Loucy (cell line): ENCODE measurements at regions not wholly inside any gene's neighbourhood (a gene's known extent, or its start where the extent isn't known, plus 50 kb on each side); places are given as distances from the start of the nearest gene placed in this dataset.

ENCODE experiments used
- EZH2phosphoT487 ChIP-seq: fragments of 200-600 bp; IDR thresholded peaks from 2 replicates; pipeline ENCODE4 v1.6.1; 2018; ENCODE audit warnings: antibody characterized with exemption, mild to moderate bottlenecking, moderate library complexity, borderline replicate concordance
- TF ChIP-seq, protein P1 (sequence below): fragments of 200-600 bp; sonication (generic); conservative IDR thresholded peaks from 2 replicates; pipeline ENCODE4 v1.5.1; 2014; ENCODE audit warnings: mild to moderate bottlenecking, antibody characterized with exemption, low read length

DNA sequence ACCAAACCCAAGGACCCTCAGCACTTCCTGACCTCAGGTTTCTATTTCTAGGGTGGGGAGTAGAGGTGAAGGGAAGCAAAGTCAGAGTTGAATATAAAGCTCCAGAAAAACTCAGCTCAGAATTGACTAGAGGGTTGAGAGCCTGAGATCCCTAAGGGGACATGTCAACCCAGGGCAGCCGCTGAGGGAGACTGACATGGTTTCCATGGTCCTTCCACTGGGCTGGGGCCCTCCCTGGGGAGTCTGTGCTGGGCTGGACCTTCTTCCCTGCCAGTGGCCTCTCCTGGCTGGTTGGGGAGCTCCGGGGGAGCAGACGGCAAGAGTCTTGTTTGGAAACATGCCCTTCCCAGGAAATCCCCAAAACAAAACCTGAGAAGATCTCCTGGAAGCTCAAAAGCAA lies 121.3 kb downstream of the METRNL start:
- TF ChIP-seq, protein P1, sequence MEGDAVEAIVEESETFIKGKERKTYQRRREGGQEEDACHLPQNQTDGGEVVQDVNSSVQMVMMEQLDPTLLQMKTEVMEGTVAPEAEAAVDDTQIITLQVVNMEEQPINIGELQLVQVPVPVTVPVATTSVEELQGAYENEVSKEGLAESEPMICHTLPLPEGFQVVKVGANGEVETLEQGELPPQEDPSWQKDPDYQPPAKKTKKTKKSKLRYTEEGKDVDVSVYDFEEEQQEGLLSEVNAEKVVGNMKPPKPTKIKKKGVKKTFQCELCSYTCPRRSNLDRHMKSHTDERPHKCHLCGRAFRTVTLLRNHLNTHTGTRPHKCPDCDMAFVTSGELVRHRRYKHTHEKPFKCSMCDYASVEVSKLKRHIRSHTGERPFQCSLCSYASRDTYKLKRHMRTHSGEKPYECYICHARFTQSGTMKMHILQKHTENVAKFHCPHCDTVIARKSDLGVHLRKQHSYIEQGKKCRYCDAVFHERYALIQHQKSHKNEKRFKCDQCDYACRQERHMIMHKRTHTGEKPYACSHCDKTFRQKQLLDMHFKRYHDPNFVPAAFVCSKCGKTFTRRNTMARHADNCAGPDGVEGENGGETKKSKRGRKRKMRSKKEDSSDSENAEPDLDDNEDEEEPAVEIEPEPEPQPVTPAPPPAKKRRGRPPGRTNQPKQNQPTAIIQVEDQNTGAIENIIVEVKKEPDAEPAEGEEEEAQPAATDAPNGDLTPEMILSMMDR: no peak
- TF ChIP-seq EZH2phosphoT487: no peak
